SK-N-SH (cell line): ENCODE measurements at regions not wholly inside any gene's neighbourhood (a gene's known extent, or its start where the extent isn't known, plus 50 kb on each side); places are given as distances from the start of the nearest gene placed in this dataset.
A peak's percentile ranks its signal among the peaks of the same experiment; 100 is the strongest.

Source experiments
- CTCF ChIA-PET: fragments of 300-600, 350-600 bp; formaldehyde crosslinking; extraction: SDS; loops from one replicate; lab custom pipeline; 2021; lab: Yijun Ruan, JAX
- POLR2A ChIA-PET: fragments of 350-600 bp; sonication (Branson Sonifier 250); formaldehyde crosslinking; extraction: SDS; loops from one replicate; lab custom pipeline; 2020; ENCODE audit warnings: antibody characterized with exemption, inconsistent platforms; lab: Yijun Ruan, JAX
- DNase-seq: peaks from one replicate; pipeline ENCODE4 v3.0.0; 2012
- H2AFZ ChIP-seq: fragments of 200-600 bp; sonication (generic); 2 replicates; pipeline ENCODE4 v1.8.1; 2016; ENCODE audit warnings: antibody characterized with exemption, mild to moderate bottlenecking, low read depth
- H3F3A ChIP-seq: fragments of 200-600 bp; sonication (generic); replicated peaks from 2 replicates; pipeline ENCODE3; 2016; ENCODE audit warnings: antibody characterized with exemption, mild to moderate bottlenecking; ENCODE audit not compliant: insufficient read depth
- H3K27ac ChIP-seq, 2 experiments: fragments of 200-500 bp in 1 of 2; fragments of 200-600 bp in 1 of 2; sonication (Bioruptor generic) in 1 of 2; sonication (generic), shearing (Covaris generic) in 1 of 2; 2 replicates each; pipeline versions ENCODE4 v1.5.1 to v1.6.1; 2014 to 2016; ENCODE audit warnings: low read depth in 2 of 2, inconsistent platforms in 1 of 2, low read length in 1 of 2, mild to moderate bottlenecking in 1 of 2, mixed read lengths in 1 of 2
- H3K27me3 ChIP-seq: fragments of 200-600 bp; sonication (generic), shearing (Covaris generic); 2 replicates; pipeline ENCODE4 v1.6.1; 2016; ENCODE audit warnings: mixed run types; ENCODE audit not compliant: insufficient read depth
- H3K36me3 ChIP-seq, 2 experiments: fragments of 200-500 bp in 1 of 2; fragments of 200-600 bp in 1 of 2; sonication (Bioruptor generic) in 1 of 2; sonication (generic) in 1 of 2; replicated peaks in 1 of 2; 2 replicates each; pipeline versions ENCODE3 to v1.5.1; 2014 to 2016; ENCODE audit warnings: low read length in 1 of 2, mild to moderate bottlenecking in 1 of 2; ENCODE audit not compliant: insufficient read depth in 2 of 2, control insufficient read depth in 1 of 2
- H3K4me1 ChIP-seq, 2 experiments: fragments of 200-500 bp in 1 of 2; fragments of 200-600 bp in 1 of 2; sonication (Bioruptor generic) in 1 of 2; sonication (generic), shearing (Covaris generic) in 1 of 2; 2 replicates each; pipeline versions ENCODE4 v1.5.1 to v1.6.1; 2014 to 2016; ENCODE audit warnings: low read depth in 1 of 2, low read length in 1 of 2, mixed run types in 1 of 2; ENCODE audit not compliant: insufficient read depth in 2 of 2, control insufficient read depth in 1 of 2
- H3K4me2 ChIP-seq: fragments of 200-600 bp; sonication (generic), shearing (Covaris generic); 2 replicates; pipeline ENCODE4 v1.6.1; 2017; ENCODE audit warnings: mixed run types
- H3K4me3 ChIP-seq, 2 experiments: fragments of 200-500 bp in 1 of 2; fragments of 200-600 bp in 1 of 2; sonication (Bioruptor generic) in 1 of 2; sonication (generic), shearing (Covaris generic) in 1 of 2; 2 replicates each; pipeline versions ENCODE4 v1.5.1 to v1.8.1; 2014 to 2016; ENCODE audit warnings: low read depth in 2 of 2, inconsistent platforms in 1 of 2, low read length in 1 of 2, mild to moderate bottlenecking in 1 of 2, mixed read lengths in 1 of 2, moderate library complexity in 1 of 2
- H3K79me2 ChIP-seq: fragments of 200-600 bp; sonication (generic); 2 replicates; pipeline ENCODE4 v1.8.1; 2017; ENCODE audit warnings: mild to moderate bottlenecking; ENCODE audit not compliant: insufficient read depth
- H3K9ac ChIP-seq: fragments of 200-600 bp; sonication (generic); 2 replicates; pipeline ENCODE4 v1.6.1; 2017; ENCODE audit warnings: mixed run types
- H3K9me2 ChIP-seq: fragments of 200-600 bp; sonication (generic); 2 replicates; pipeline ENCODE4 v1.6.1; 2017; ENCODE audit warnings: mixed run types
- H3K9me3 ChIP-seq: fragments of 200-600 bp; sonication (generic); 2 replicates; pipeline ENCODE4 v1.6.1; 2017; ENCODE audit warnings: mixed run types, mild to moderate bottlenecking, moderate library complexity
- H4K20me1 ChIP-seq: fragments of 200-600 bp; sonication (generic); 2 replicates; pipeline ENCODE4 v1.6.1; 2017; ENCODE audit warnings: mild to moderate bottlenecking, mixed run types; ENCODE audit not compliant: insufficient read depth
- EZH2phosphoT487 ChIP-seq: fragments of 200-600 bp; sonication (generic); IDR thresholded peaks from 2 replicates; pipeline ENCODE4 v1.6.1; 2017; ENCODE audit warnings: low read depth, mixed run types, mild to moderate bottlenecking, antibody characterized with exemption, moderate library complexity, borderline replicate concordance
- JUND ChIP-seq: IDR thresholded peaks from 2 replicates; pipeline ENCODE4 v1.4.0; 2012
- MXI1 ChIP-seq: IDR thresholded peaks from 2 replicates; pipeline ENCODE4 v1.6.1; 2012; ENCODE audit warnings: mild to moderate bottlenecking, low read depth, low read length, improper control_type of control experiment
- NFIC ChIP-seq: IDR thresholded peaks from 2 replicates; pipeline ENCODE4 v1.4.0; 2012; ENCODE audit warnings: borderline replicate concordance
- POLR2AphosphoS5 ChIP-seq: IDR thresholded peaks from 2 replicates; pipeline ENCODE4 v1.6.1; 2012; ENCODE audit warnings: low read depth, low read length
- RAD21 ChIP-seq: IDR thresholded peaks from 2 replicates; pipeline ENCODE4 v1.6.1; 2012; ENCODE audit warnings: mild to moderate bottlenecking, low read length
- RCOR1 ChIP-seq: fragments of 150-350 bp; IDR thresholded peaks from 2 replicates; pipeline ENCODE4 v1.6.1; 2017; ENCODE audit warnings: antibody characterized with exemption, low read length
- RXRA ChIP-seq: IDR thresholded peaks from 2 replicates; pipeline ENCODE4 v1.4.0; 2012; ENCODE audit warnings: low read depth, mild to moderate bottlenecking, borderline replicate concordance
- SMC3 ChIP-seq: IDR thresholded peaks from 2 replicates; pipeline ENCODE4 v1.6.1; 2012; ENCODE audit warnings: low read depth, low read length, improper control_type of control experiment
- USF1 ChIP-seq: IDR thresholded peaks from 2 replicates; pipeline ENCODE4 v1.4.0; 2012; ENCODE audit warnings: low read depth, borderline replicate concordance
- WGBS: methylation state at CpG from one replicate; pipeline ENCODE4 v1.1.6; 2017; ENCODE audit warnings: low lambda C conversion rate; 5-methylcytosine and 5-hydroxymethylcytosine counted together
- TF ChIP-seq, protein P1 (sequence below): fragments of 150-350 bp; IDR thresholded peaks from 2 replicates; pipeline ENCODE4 v1.6.1; 2017; ENCODE audit warnings: antibody characterized with exemption, low read length, low read depth, borderline replicate concordance
- TF ChIP-seq, protein P2 (sequence below): fragments of 200-600 bp; sonication (generic); IDR thresholded peaks from 2 replicates; pipeline ENCODE4 v1.6.1; 2017; ENCODE audit warnings: antibody characterized with exemption, mild to moderate bottlenecking, moderate library complexity
- TF ChIP-seq, protein P3 (sequence below): IDR thresholded peaks from 2 replicates; pipeline ENCODE4 v1.6.1; 2012; ENCODE audit warnings: mild to moderate bottlenecking, low read depth, low read length, moderate library complexity

DNA sequence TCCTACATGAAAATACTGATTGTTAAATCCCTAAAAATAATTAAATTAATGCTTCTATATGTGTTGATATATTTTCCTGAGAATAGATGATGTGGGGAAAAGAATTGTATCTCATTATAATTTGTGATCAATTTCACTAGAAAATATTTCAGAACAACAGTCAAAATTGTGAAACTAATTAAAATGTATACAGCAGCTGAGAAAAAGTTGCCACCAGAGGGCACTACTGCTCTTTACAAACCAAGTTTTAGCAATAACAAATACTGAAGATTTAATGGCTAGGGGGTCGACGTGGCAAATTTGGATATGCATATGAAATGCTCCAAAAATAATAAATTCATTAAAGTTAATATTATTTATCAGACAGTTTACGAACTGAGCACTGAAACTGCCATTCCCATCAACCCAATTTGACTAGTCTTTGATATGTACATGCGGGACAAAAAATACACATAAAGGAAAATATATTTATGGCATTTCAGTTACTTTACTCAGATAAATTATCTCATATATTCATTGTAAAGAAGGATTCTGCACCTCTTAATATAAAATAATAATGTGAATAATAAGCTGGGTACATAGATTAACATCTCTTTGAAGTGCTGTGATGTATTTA is 96.3 kb upstream of the TMPRSS15 start:
- Histone ChIP-seq H3K9me2 (no peaks in the 10 kb centered on the region), H2AFZ (no peak overlapping the region), H3K4me1 (no peaks in the 10 kb centered on the region), H3K79me2 (no peaks in the 10 kb centered on the region), H3K27ac (no peak overlapping the region), H3K4me2 (no peak overlapping the region), H3K4me3 (no peak overlapping the region; a peak in 1 of 4 replicates), H3F3A (no peaks in the 10 kb centered on the region), H3K36me3 (no peaks in the 10 kb centered on the region), H3K9me3 (no peaks in the 10 kb centered on the region), H4K20me1 (no peaks in the 10 kb centered on the region), H3K27me3 (no peaks in the 10 kb centered on the region), H3K9ac (no peak overlapping the region)
- ChIA-PET POLR2A (no interaction called here), CTCF (interaction anchor here (0.7 to 1.8 kb wide), 17 partner anchors 9 to 496 kb away, joined by 3 to 17 read pairs (median 3); no protein-coding TSS in a partner anchor)
- DNase-seq: peak; percentile 3
- WGBS: 25% methylated on average over 4 of the region's 4 CpGs
- TF ChIP-seq RAD21: peak; percentile 70
- no peak for TF ChIP-seq RCOR1
- TF ChIP-seq RXRA: no peak
- TF ChIP-seq MXI1: no peak
- TF ChIP-seq, protein P1, sequence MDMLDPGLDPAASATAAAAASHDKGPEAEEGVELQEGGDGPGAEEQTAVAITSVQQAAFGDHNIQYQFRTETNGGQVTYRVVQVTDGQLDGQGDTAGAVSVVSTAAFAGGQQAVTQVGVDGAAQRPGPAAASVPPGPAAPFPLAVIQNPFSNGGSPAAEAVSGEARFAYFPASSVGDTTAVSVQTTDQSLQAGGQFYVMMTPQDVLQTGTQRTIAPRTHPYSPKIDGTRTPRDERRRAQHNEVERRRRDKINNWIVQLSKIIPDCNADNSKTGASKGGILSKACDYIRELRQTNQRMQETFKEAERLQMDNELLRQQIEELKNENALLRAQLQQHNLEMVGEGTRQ: no peak
- TF ChIP-seq, protein P2, sequence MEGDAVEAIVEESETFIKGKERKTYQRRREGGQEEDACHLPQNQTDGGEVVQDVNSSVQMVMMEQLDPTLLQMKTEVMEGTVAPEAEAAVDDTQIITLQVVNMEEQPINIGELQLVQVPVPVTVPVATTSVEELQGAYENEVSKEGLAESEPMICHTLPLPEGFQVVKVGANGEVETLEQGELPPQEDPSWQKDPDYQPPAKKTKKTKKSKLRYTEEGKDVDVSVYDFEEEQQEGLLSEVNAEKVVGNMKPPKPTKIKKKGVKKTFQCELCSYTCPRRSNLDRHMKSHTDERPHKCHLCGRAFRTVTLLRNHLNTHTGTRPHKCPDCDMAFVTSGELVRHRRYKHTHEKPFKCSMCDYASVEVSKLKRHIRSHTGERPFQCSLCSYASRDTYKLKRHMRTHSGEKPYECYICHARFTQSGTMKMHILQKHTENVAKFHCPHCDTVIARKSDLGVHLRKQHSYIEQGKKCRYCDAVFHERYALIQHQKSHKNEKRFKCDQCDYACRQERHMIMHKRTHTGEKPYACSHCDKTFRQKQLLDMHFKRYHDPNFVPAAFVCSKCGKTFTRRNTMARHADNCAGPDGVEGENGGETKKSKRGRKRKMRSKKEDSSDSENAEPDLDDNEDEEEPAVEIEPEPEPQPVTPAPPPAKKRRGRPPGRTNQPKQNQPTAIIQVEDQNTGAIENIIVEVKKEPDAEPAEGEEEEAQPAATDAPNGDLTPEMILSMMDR: peak; percentile 95
- no peak for TF ChIP-seq NFIC
- no peak for TF ChIP-seq JUND
- TF ChIP-seq SMC3: no peak; the same call in 1 of the 2 replicates
- TF ChIP-seq, protein P3, sequence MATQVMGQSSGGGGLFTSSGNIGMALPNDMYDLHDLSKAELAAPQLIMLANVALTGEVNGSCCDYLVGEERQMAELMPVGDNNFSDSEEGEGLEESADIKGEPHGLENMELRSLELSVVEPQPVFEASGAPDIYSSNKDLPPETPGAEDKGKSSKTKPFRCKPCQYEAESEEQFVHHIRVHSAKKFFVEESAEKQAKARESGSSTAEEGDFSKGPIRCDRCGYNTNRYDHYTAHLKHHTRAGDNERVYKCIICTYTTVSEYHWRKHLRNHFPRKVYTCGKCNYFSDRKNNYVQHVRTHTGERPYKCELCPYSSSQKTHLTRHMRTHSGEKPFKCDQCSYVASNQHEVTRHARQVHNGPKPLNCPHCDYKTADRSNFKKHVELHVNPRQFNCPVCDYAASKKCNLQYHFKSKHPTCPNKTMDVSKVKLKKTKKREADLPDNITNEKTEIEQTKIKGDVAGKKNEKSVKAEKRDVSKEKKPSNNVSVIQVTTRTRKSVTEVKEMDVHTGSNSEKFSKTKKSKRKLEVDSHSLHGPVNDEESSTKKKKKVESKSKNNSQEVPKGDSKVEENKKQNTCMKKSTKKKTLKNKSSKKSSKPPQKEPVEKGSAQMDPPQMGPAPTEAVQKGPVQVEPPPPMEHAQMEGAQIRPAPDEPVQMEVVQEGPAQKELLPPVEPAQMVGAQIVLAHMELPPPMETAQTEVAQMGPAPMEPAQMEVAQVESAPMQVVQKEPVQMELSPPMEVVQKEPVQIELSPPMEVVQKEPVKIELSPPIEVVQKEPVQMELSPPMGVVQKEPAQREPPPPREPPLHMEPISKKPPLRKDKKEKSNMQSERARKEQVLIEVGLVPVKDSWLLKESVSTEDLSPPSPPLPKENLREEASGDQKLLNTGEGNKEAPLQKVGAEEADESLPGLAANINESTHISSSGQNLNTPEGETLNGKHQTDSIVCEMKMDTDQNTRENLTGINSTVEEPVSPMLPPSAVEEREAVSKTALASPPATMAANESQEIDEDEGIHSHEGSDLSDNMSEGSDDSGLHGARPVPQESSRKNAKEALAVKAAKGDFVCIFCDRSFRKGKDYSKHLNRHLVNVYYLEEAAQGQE: no peak

DNA sequence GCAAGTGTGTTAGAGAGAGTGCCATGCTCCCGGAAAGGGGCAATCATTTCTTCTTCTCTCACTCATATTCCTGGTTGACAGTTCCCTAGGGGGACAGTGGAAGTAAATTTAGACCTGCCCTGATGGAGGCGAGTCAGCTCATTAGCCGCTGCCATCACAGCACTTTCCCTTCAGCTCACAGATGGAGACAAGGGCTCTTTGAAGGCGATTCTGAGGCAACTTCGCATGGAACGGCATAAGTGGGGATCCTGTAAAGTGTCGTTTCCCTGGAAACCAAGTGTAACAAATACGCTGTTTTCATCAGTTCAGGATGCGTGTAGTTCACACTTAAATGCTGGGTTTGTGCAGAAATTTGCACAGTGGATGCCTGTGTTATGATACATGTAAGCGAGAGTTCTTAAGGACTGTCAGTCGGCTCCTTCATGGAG is 114.5 kb upstream of the TMPRSS15 start:
- Histone ChIP-seq H3K9me2 (no peaks in the 10 kb centered on the region), H3K79me2 (no peaks in the 10 kb centered on the region), H3K4me1 (no peaks in the 10 kb centered on the region), H3K27me3 (no peaks in the 10 kb centered on the region), H3K36me3 (no peaks in the 10 kb centered on the region), H3K4me3 (no peak overlapping the region), H2AFZ (no peak overlapping the region), H3K9me3 (no peaks in the 10 kb centered on the region), H3F3A (no peaks in the 10 kb centered on the region), H3K27ac (no peak overlapping the region), H3K9ac (no peak overlapping the region), H3K4me2 (no peak overlapping the region)
- POLR2A ChIA-PET: no interaction called here
- WGBS: 29% methylated on average over 11 of the region's 11 CpGs
- TF ChIP-seq, protein P3: no peak
- TF ChIP-seq POLR2AphosphoS5: no peak
- no peak for TF ChIP-seq USF1
- TF ChIP-seq JUND: no peak
- TF ChIP-seq, protein P1: no peak
- TF ChIP-seq EZH2phosphoT487: no peak
- TF ChIP-seq, all 33 proteins: peak for 0
- H4K20me1 ChIP-seq: no peaks in the 10 kb centered on the region
- CTCF ChIA-PET: no interaction called here
- no peak for DNase-seq
